ENCODE measurements at regions not wholly inside any gene's neighbourhood (a gene's known extent, or its start where the extent isn't known, plus 50 kb on each side); places are given as distances from the start of the nearest gene placed in this dataset.

DNA sequence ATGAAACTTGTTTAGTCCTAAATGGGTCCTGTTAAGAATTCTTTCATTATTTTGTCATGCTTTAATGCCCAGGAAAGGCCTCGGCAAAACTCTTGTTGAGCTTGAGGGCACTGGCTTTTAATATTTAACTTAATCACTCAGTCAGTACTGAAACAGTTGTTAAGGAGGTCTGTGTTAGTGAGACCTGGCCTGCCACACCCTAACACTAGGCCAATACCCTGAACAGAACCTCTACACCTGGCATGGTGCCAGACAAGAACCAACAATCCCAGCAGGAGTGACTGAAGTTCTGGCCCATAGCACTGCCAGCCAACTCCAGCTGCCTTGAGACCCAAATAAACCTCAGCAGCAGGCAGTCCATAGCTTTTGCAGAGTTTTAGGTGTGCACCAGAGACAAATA lies 85.7 kb upstream of the ITM2A start:
- DNase-seq (ENCODE audit: low read depth) = no peak
- TF ChIP-seq, protein P1, sequence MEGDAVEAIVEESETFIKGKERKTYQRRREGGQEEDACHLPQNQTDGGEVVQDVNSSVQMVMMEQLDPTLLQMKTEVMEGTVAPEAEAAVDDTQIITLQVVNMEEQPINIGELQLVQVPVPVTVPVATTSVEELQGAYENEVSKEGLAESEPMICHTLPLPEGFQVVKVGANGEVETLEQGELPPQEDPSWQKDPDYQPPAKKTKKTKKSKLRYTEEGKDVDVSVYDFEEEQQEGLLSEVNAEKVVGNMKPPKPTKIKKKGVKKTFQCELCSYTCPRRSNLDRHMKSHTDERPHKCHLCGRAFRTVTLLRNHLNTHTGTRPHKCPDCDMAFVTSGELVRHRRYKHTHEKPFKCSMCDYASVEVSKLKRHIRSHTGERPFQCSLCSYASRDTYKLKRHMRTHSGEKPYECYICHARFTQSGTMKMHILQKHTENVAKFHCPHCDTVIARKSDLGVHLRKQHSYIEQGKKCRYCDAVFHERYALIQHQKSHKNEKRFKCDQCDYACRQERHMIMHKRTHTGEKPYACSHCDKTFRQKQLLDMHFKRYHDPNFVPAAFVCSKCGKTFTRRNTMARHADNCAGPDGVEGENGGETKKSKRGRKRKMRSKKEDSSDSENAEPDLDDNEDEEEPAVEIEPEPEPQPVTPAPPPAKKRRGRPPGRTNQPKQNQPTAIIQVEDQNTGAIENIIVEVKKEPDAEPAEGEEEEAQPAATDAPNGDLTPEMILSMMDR (conservative IDR thresholded peaks at IDR 0.05; ENCODE audit: low read depth, low read length) = no peak
- no peak overlapping the region for H3K4me3 ChIP-seq (ENCODE audit: low read depth, low read length)

DNA sequence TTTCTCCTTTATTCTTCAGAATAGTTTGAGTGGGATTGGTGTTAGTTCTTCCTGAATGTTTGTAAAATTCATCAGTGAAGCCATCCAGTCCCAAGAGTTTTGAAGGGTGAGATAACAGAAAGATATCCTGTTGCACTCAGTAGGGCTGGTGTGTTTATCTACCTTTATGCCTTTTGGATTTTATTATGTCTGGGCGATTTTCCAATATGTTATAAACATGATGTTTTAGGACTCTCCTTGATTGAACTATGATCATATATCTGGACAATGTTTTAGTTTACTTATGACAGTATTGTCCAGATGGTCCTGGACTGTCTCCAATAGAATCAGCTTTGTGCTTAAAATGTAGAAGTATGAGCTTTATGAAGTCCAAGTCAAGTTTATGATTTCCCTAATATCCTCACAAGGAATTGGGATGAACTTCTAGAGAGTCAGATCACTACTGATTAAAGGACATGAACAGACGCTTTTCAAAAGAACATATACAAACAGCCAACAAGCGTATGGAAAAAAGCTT lies 77.6 kb upstream of the ITM2A start:
- no peak for DNase-seq (ENCODE audit: low read depth)
- TF ChIP-seq, protein P1 (conservative IDR thresholded peaks at IDR 0.05; ENCODE audit: low read depth, low read length) = no peak
- H3K4me3 ChIP-seq (ENCODE audit: low read depth, low read length) = no peak overlapping the region

DNA sequence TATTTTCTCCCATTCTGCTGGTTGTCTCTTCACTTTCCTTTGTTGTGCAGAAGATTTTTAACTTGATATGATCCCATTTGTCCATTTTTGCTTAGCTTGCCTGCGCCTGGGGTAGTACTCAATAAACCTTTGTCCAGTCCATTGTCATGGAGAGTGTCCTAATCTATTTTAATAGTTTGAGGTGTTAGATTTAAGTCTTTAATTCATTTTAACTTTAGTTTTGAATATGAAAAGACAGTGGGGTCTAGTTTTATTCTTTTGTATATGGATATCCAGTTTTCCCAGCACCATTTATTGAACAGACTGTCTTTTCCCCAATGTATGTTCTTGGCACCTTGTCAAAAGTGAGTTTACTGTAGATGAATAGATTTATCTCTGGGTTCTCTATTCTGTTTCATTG lies 76.0 kb upstream of the ITM2A start:
- H3K4me3 ChIP-seq (ENCODE audit: low read depth, low read length) = no peak overlapping the region
- TF ChIP-seq, protein P1 (conservative IDR thresholded peaks at IDR 0.05; ENCODE audit: low read depth, low read length) = no peak
- DNase-seq (ENCODE audit: low read depth) = no peak

DNA sequence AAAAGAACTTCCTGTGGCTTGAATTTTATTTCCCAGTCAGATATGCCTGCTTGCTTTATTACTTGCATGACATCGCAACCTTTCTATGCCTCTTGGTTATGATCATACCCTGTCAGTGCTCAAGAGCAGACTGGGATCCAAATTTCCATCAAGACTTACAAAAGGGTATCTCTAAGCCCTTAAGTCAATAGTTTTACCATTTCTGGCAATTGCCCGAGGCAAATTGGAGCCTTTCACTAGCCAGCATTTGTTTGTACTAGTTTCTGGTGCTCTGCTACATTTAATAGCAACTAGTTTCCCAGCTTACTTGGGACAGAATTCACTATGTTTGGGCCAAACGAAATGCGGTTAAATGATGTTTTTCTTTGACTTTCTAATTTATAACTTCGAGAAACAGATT lies 73.2 kb upstream of the ITM2A start:
- H3K4me3 ChIP-seq (ENCODE audit: low read depth, low read length) = no peak overlapping the region
- no peak for DNase-seq (ENCODE audit: low read depth)
- TF ChIP-seq, protein P1 (conservative IDR thresholded peaks at IDR 0.05; ENCODE audit: low read depth, low read length) = no peak
